ENCODE measurements at regions not wholly inside any gene's neighbourhood (a gene's known extent, or its start where the extent isn't known, plus 50 kb on each side); places are given as distances from the start of the nearest gene placed in this dataset.

- Histone ChIP-seq H3K9me3 (ENCODE audit: control insufficient read depth, low read depth, low read length) (no peaks in the 10 kb centered on the region), H3K4me2 (ENCODE audit: control insufficient read depth, extremely low read depth, insufficient read depth, low read depth, low read length) (no peak overlapping the region), H3K27me3 (ENCODE audit: control insufficient read depth, extremely low read depth, insufficient read depth, low read length) (no peaks in the 10 kb centered on the region), H2AFZ (ENCODE audit: control insufficient read depth, low read length) (no peak overlapping the region), H3K4me3 (ENCODE audit: control insufficient read depth in 2 of 3, extremely low read depth in 1 of 3, insufficient read depth in 2 of 3, low read depth in 1 of 3, low read length in 3 of 3) (no peak overlapping the region), H3K36me3 (ENCODE audit: control insufficient read depth in 2 of 2, extremely low read depth in 1 of 2, insufficient read depth in 2 of 2, low read length in 2 of 2) (no peaks in the 10 kb centered on the region), H3K9me1 (ENCODE audit: control insufficient read depth, extremely low read depth, insufficient read depth, low read length) (no peaks in the 10 kb centered on the region), H3K4me1 (ENCODE audit: control insufficient read depth, extremely low read depth, insufficient read depth, low read length) (peaks cover 25% of the 10 kb centered on the region), H3K9ac (ENCODE audit: control insufficient read depth, extremely low read depth, insufficient read depth, low read length) (no peak overlapping the region), H4K20me1 (ENCODE audit: control insufficient read depth, extremely low read depth, insufficient read depth, low read length) (no peaks in the 10 kb centered on the region), H3K79me2 (ENCODE audit: control insufficient read depth, insufficient read depth, low read length) (no peaks in the 10 kb centered on the region), H3K27ac (ENCODE audit: control insufficient read depth, insufficient read depth, low read length) (no peak overlapping the region)
- dilution Hi-C loops (cut with MboI; ENCODE audit: extremely low pct_ligation_motif_present, low sequenced_read_pairs), result no loop called here
- TF ChIP-seq CTCF (optimal IDR thresholded peaks at IDR 0.05 in 1 of 3, IDR thresholded peaks at IDR 0.05 in 1 of 3, conservative IDR thresholded peaks at IDR 0.05 in 1 of 3; ENCODE audit: extremely low read depth in 1 of 3, insufficient read depth in 2 of 3, low read length in 3 of 3) (no peak), EZH2 (IDR thresholded peaks at IDR 0.05; ENCODE audit: low read length) (no peak)
- peak; percentile 92 for FAIRE-seq
- DNase-seq (ENCODE audit: low read depth, low spot score), result peak; percentile 89
These were observed 190.5 kb upstream of the CMC1 start for GRCh38 chr3:28050885-28051284.

DNA sequence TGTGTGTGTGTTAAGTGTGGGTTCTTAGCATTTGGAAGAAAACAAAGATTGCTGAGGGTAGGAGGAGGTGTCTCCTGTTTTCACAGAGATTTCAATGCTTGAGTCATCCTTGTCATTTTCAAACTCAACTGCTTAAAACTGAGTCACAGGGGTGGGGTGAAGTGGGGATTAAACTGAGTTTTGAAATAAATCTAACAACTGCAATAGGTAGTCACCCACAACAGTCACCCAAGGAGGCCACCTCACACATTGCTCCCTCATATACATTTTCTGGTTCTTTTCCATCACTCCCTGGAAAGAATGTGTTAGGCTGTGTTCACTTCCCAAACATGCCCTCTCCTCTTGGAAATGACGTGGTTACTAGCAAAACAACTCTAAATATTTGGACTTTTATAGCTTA, 187.7 kb upstream of the CMC1 start:
- no peak overlapping the region for H3K27ac ChIP-seq (ENCODE audit: control insufficient read depth, insufficient read depth, low read length)
- H3K9me3 ChIP-seq (ENCODE audit: control insufficient read depth, low read depth, low read length), result no peaks in the 10 kb centered on the region
- peaks cover 25% of the 10 kb centered on the region for H3K4me1 ChIP-seq (ENCODE audit: control insufficient read depth, extremely low read depth, insufficient read depth, low read length)
- H3K4me2 ChIP-seq (ENCODE audit: control insufficient read depth, extremely low read depth, insufficient read depth, low read depth, low read length), result no peak overlapping the region
- no peak overlapping the region for H3K9ac ChIP-seq (ENCODE audit: control insufficient read depth, extremely low read depth, insufficient read depth, low read length)
- TF ChIP-seq EZH2 (IDR thresholded peaks at IDR 0.05; ENCODE audit: low read length) (no peak), CTCF (optimal IDR thresholded peaks at IDR 0.05 in 1 of 3, IDR thresholded peaks at IDR 0.05 in 1 of 3, conservative IDR thresholded peaks at IDR 0.05 in 1 of 3; ENCODE audit: extremely low read depth in 1 of 3, insufficient read depth in 2 of 3, low read length in 3 of 3) (no peak)
- no peaks in the 10 kb centered on the region for H3K9me1 ChIP-seq (ENCODE audit: control insufficient read depth, extremely low read depth, insufficient read depth, low read length)
- DNase-seq (ENCODE audit: low read depth, low spot score) (peak; percentile 35), FAIRE-seq (no peak)
- dilution Hi-C loops (cut with MboI; ENCODE audit: extremely low pct_ligation_motif_present, low sequenced_read_pairs), result no loop called here
- H3K36me3 ChIP-seq (ENCODE audit: control insufficient read depth in 2 of 2, extremely low read depth in 1 of 2, insufficient read depth in 2 of 2, low read length in 2 of 2), result no peaks in the 10 kb centered on the region
- no peaks in the 10 kb centered on the region for H3K27me3 ChIP-seq (ENCODE audit: control insufficient read depth, extremely low read depth, insufficient read depth, low read length)
- H3K4me3 ChIP-seq (ENCODE audit: control insufficient read depth in 2 of 3, extremely low read depth in 1 of 3, insufficient read depth in 2 of 3, low read depth in 1 of 3, low read length in 3 of 3), result no peak overlapping the region
- no peak overlapping the region for H2AFZ ChIP-seq (ENCODE audit: control insufficient read depth, low read length)
- H4K20me1 ChIP-seq (ENCODE audit: control insufficient read depth, extremely low read depth, insufficient read depth, low read length), result no peaks in the 10 kb centered on the region
- no peaks in the 10 kb centered on the region for H3K79me2 ChIP-seq (ENCODE audit: control insufficient read depth, insufficient read depth, low read length)

Measured in keratinocyte (primary cell).